ENCODE measurements at regions not wholly inside any gene's neighbourhood (a gene's known extent, or its start where the extent isn't known, plus 50 kb on each side); places are given as distances from the start of the nearest gene placed in this dataset.

GRCh38 chr18:79626905-79627749 is 52.5 kb upstream of the CTDP1 start:
- CTCF ChIA-PET, result no interaction called here
- no peaks in the 10 kb centered on the region for H3K4me1 ChIP-seq (ENCODE audit: insufficient read depth, low read length, poor library complexity, severe bottlenecking)
- DNase-seq (ENCODE audit: low spot score), result no peak

GRCh38 chr18:79627750-79628294 is 51.8 kb upstream of the CTDP1 start:
- Histone ChIP-seq H3K4me3 (ENCODE audit: low read depth, low read length, poor library complexity, severe bottlenecking) (no peak overlapping the region), H3K36me3 (ENCODE audit: insufficient read depth, low read length, poor library complexity, severe bottlenecking) (no peaks in the 10 kb centered on the region), H3K27ac (ENCODE audit: low read depth, low read length, poor library complexity, severe bottlenecking) (no peak overlapping the region), H3K9me3 (ENCODE audit: low read depth, low read length, poor library complexity, severe bottlenecking) (no peaks in the 10 kb centered on the region), H3K4me1 (ENCODE audit: insufficient read depth, low read length, poor library complexity, severe bottlenecking) (no peaks in the 10 kb centered on the region), H3K27me3 (replicated peaks; ENCODE audit: insufficient read depth, low read depth, low read length, poor library complexity) (no peaks in the 10 kb centered on the region)
- intact Hi-C loops (cut with micrococcal nuclease; ENCODE audit: unreplicated experiment), result no loop called here
- TF ChIP-seq CTCF (conservative IDR thresholded peaks at IDR 0.05; ENCODE audit: low read depth, low read length) (no peak), EZH2 (IDR thresholded peaks at IDR 0.05; ENCODE audit: borderline replicate concordance, low read depth, low read length, poor library complexity, severe bottlenecking) (no peak)
- CTCF ChIA-PET, result no interaction called here
- POLR2A ChIA-PET (ENCODE audit: low non-redundant PET), result no interaction called here
- BruUV-seq (replicated peaks), result no TSS peak
- no peak for DNase-seq (ENCODE audit: low spot score)

More at GRCh38 chr18:79626905-79627749, 52.5 kb upstream of the CTDP1 start:
- no TSS peak for BruUV-seq (replicated peaks)
- H3K4me3 ChIP-seq (ENCODE audit: low read depth, low read length, poor library complexity, severe bottlenecking), result no peak overlapping the region
- POLR2A ChIA-PET (ENCODE audit: low non-redundant PET), result no interaction called here
- no peaks in the 10 kb centered on the region for H3K36me3 ChIP-seq (ENCODE audit: insufficient read depth, low read length, poor library complexity, severe bottlenecking)
- TF ChIP-seq EZH2 (IDR thresholded peaks at IDR 0.05; ENCODE audit: borderline replicate concordance, low read depth, low read length, poor library complexity, severe bottlenecking), result no peak
- TF ChIP-seq CTCF (conservative IDR thresholded peaks at IDR 0.05; ENCODE audit: low read depth, low read length), result no peak
- H3K9me3 ChIP-seq (ENCODE audit: low read depth, low read length, poor library complexity, severe bottlenecking), result no peaks in the 10 kb centered on the region
- H3K27ac ChIP-seq (ENCODE audit: low read depth, low read length, poor library complexity, severe bottlenecking), result no peak overlapping the region
- intact Hi-C loops (cut with micrococcal nuclease; ENCODE audit: unreplicated experiment), result no loop called here
- no peaks in the 10 kb centered on the region for H3K27me3 ChIP-seq (replicated peaks; ENCODE audit: insufficient read depth, low read depth, low read length, poor library complexity)

- ChIA-PET CTCF (no interaction called here), POLR2A (ENCODE audit: low non-redundant PET) (no interaction called here)
- no peaks in the 10 kb centered on the region for H3K36me3 ChIP-seq (ENCODE audit: insufficient read depth, low read length, poor library complexity, severe bottlenecking)
- H3K27me3 ChIP-seq (replicated peaks; ENCODE audit: insufficient read depth, low read depth, low read length, poor library complexity), result no peaks in the 10 kb centered on the region
- no TSS peak for BruUV-seq (replicated peaks)
- TF ChIP-seq CTCF (conservative IDR thresholded peaks at IDR 0.05; ENCODE audit: low read depth, low read length) (no peak), EZH2 (IDR thresholded peaks at IDR 0.05; ENCODE audit: borderline replicate concordance, low read depth, low read length, poor library complexity, severe bottlenecking) (no peak)
- H3K4me1 ChIP-seq (ENCODE audit: insufficient read depth, low read length, poor library complexity, severe bottlenecking), result no peaks in the 10 kb centered on the region
- intact Hi-C loops (cut with micrococcal nuclease; ENCODE audit: unreplicated experiment), result no loop called here
- no peak overlapping the region for H3K27ac ChIP-seq (ENCODE audit: low read depth, low read length, poor library complexity, severe bottlenecking)
- no peaks in the 10 kb centered on the region for H3K9me3 ChIP-seq (ENCODE audit: low read depth, low read length, poor library complexity, severe bottlenecking)
- no peak overlapping the region for H3K4me3 ChIP-seq (ENCODE audit: low read depth, low read length, poor library complexity, severe bottlenecking)
- no peak for DNase-seq (ENCODE audit: low spot score)
These were observed 51.0 kb upstream of the CTDP1 start for GRCh38 chr18:79628416-79629248.
